ENCODE measurements at regions not wholly inside any gene's neighbourhood (a gene's known extent, or its start where the extent isn't known, plus 50 kb on each side); places are given as distances from the start of the nearest gene placed in this dataset.

GRCh38 chr16:5642011-5642410 lies 544.4 kb upstream of the EEF2KMT start:
- no peaks in the 10 kb centered on the region for H3K36me3 ChIP-seq
- H3K27ac ChIP-seq, result no peak overlapping the region
- no peaks in the 10 kb centered on the region for H3K27me3 ChIP-seq
- no peak for TF ChIP-seq CTCF (IDR thresholded peaks at IDR 0.05)
- DNase-seq, result no peak
- no peak overlapping the region for H3K4me3 ChIP-seq
- no peaks in the 10 kb centered on the region for H3K4me1 ChIP-seq
- intact Hi-C loops (cut with DNase I), result no loop called here
- no peak overlapping the region for H3K9ac ChIP-seq (ENCODE audit: low read depth in 2 of 2, low read length in 2 of 2)
- no peaks in the 10 kb centered on the region for H3K9me3 ChIP-seq

- Histone ChIP-seq H3K4me1 (no peaks in the 10 kb centered on the region), H3K9me3 (no peaks in the 10 kb centered on the region), H3K36me3 (no peaks in the 10 kb centered on the region), H3K27me3 (no peaks in the 10 kb centered on the region), H3K9ac (ENCODE audit: low read depth in 2 of 2, low read length in 2 of 2) (no peak overlapping the region), H3K27ac (no peak overlapping the region), H3K4me3 (no peak overlapping the region)
- no peak for TF ChIP-seq CTCF (IDR thresholded peaks at IDR 0.05)
- intact Hi-C loops (cut with DNase I), result no loop called here
- DNase-seq, result no peak
These were observed 543.3 kb upstream of the EEF2KMT start for GRCh38 chr16:5640883-5641282.

- H3K27me3 ChIP-seq, result no peaks in the 10 kb centered on the region
- no peaks in the 10 kb centered on the region for H3K36me3 ChIP-seq
- H3K4me1 ChIP-seq, result no peaks in the 10 kb centered on the region
- TF ChIP-seq CTCF (IDR thresholded peaks at IDR 0.05), result no peak
- no peak overlapping the region for H3K27ac ChIP-seq
- intact Hi-C loops (cut with DNase I), result no loop called here
- no peak overlapping the region for H3K9ac ChIP-seq (ENCODE audit: low read depth in 2 of 2, low read length in 2 of 2)
- no peaks in the 10 kb centered on the region for H3K9me3 ChIP-seq
- no peak overlapping the region for H3K4me3 ChIP-seq
- no peak for DNase-seq
These were observed 541.9 kb upstream of the EEF2KMT start for GRCh38 chr16:5639531-5639930.

GRCh38 chr16:5635331-5635730 lies 537.7 kb upstream of the EEF2KMT start:
- H3K27me3 ChIP-seq, result no peaks in the 10 kb centered on the region
- TF ChIP-seq CTCF (IDR thresholded peaks at IDR 0.05), result no peak
- no peak overlapping the region for H3K4me3 ChIP-seq
- no peaks in the 10 kb centered on the region for H3K36me3 ChIP-seq
- H3K4me1 ChIP-seq, result no peaks in the 10 kb centered on the region
- intact Hi-C loops (cut with DNase I), result no loop called here
- H3K9ac ChIP-seq (ENCODE audit: low read depth in 2 of 2, low read length in 2 of 2), result no peak overlapping the region
- H3K27ac ChIP-seq, result no peak overlapping the region
- no peak for DNase-seq
- H3K9me3 ChIP-seq, result no peaks in the 10 kb centered on the region

- no peaks in the 10 kb centered on the region for H3K27me3 ChIP-seq
- no peaks in the 10 kb centered on the region for H3K4me1 ChIP-seq
- no peak overlapping the region for H3K4me3 ChIP-seq
- no peak overlapping the region for H3K27ac ChIP-seq
- H3K9ac ChIP-seq (ENCODE audit: low read depth in 2 of 2, low read length in 2 of 2), result no peak overlapping the region
- intact Hi-C loops (cut with DNase I), result no loop called here
- TF ChIP-seq CTCF (IDR thresholded peaks at IDR 0.05), result no peak
- DNase-seq, result no peak
- no peaks in the 10 kb centered on the region for H3K36me3 ChIP-seq
- no peaks in the 10 kb centered on the region for H3K9me3 ChIP-seq
These were observed 537.1 kb upstream of the EEF2KMT start for GRCh38 chr16:5634666-5635180.

Data from colonic mucosa (tissue), 4 donors.